HepG2 (cell line): ENCODE measurements at regions not wholly inside any gene's neighbourhood (a gene's known extent, or its start where the extent isn't known, plus 50 kb on each side); places are given as distances from the start of the nearest gene placed in this dataset.

Experiments
- ATAC-seq: fragments of 200-7000 bp; cut with Tn5 transposase; 3 replicates; pipeline ENCODE4 v1.9.1; 2020; ENCODE audit warnings: mild to moderate bottlenecking, moderate library complexity
- BruUV-seq: library from RNA; stranded (reverse); fragments of 400-500 nt; replicated peaks from 2 replicates; lab custom pipeline; 2021; lab: Mats Ljungman, UMichigan
- CTCF ChIA-PET: fragments of 300-600 bp; formaldehyde crosslinking; extraction: SDS; loops from one replicate; lab custom pipeline; 2021; ENCODE audit warnings: low total read pairs, inconsistent platforms, low intra/inter-chr PET ratio; lab: Yijun Ruan, JAX
- POLR2A ChIA-PET: fragments of 350-600 bp; sonication (Branson Sonifier 250); formaldehyde crosslinking; loops from one replicate; lab custom pipeline; 2020; ENCODE audit warnings: antibody characterized with exemption, inconsistent platforms; lab: Yijun Ruan, JAX
- DNase-seq: peaks from one replicate; pipeline ENCODE4 v3.0.0-alpha.2; 2015; ENCODE audit warnings: low spot score
- FAIRE-seq: peaks from 3 replicates; lab custom pipeline; 2011; peaks lifted over from hg19 to GRCh38; lab: Jason Lieb, UNC
- H2AFZ ChIP-seq: one replicate; pipeline ENCODE4 v1.6.1; 2011; ENCODE audit warnings: low read length, inconsistent platforms
- H3K27ac ChIP-seq: fragments of 300-600 bp; 3 replicates; pipeline ENCODE4 v1.8.0; 2011; ENCODE audit warnings: mixed run types, mild to moderate bottlenecking, mixed read lengths, low read length, inconsistent platforms; ENCODE audit not compliant: insufficient read depth; ENCODE audit errors: extremely low read length
- H3K27me3 ChIP-seq, 2 experiments: fragments of 200-600 bp in 1 of 2; 2 replicates in 1 of 2; 3 replicates in 1 of 2; pipeline versions ENCODE4 v1.6.0 to v1.8.0; 2011; ENCODE audit warnings: low read length in 2 of 2, mild to moderate bottlenecking in 2 of 2, moderate library complexity in 2 of 2, inconsistent platforms in 1 of 2; ENCODE audit not compliant: insufficient read depth in 2 of 2, control insufficient read depth in 1 of 2
- H3K36me3 ChIP-seq, 2 experiments: fragments of 200-600 bp in 1 of 2; replicated peaks in 1 of 2; 2 replicates in 1 of 2; 3 replicates in 1 of 2; pipeline versions ENCODE4 v1.5.1 to v1.8.0; 2011; ENCODE audit warnings: low read length in 2 of 2, inconsistent platforms in 1 of 2; ENCODE audit not compliant: insufficient read depth in 2 of 2, control insufficient read depth in 1 of 2
- H3K4me1 ChIP-seq: 2 replicates; pipeline ENCODE4 v1.5.1; 2012; ENCODE audit warnings: low read length, inconsistent platforms; ENCODE audit not compliant: insufficient read depth
- H3K4me2 ChIP-seq: 2 replicates; pipeline ENCODE4 v1.6.0; 2011; ENCODE audit warnings: low read depth, low read length, inconsistent platforms
- H3K4me3 ChIP-seq, 3 experiments: fragments of 200-600 bp in 1 of 3; sonication (generic), shearing (Covaris generic) in 1 of 3; replicated peaks in 1 of 3; 2 replicates each; pipeline ENCODE4 v1.5.1; 2011 to 2016; ENCODE audit warnings: low read length in 3 of 3, inconsistent platforms in 2 of 3, low read depth in 2 of 3, mild to moderate bottlenecking in 2 of 3, control low read depth in 1 of 3, mixed read lengths in 1 of 3; ENCODE audit not compliant: insufficient read depth in 1 of 3
- H3K79me2 ChIP-seq: one replicate; pipeline ENCODE4 v1.6.1; 2011; ENCODE audit warnings: low read length, inconsistent platforms; ENCODE audit not compliant: insufficient read depth
- H3K9ac ChIP-seq: 2 replicates; pipeline ENCODE4 v1.6.0; 2011; ENCODE audit warnings: mild to moderate bottlenecking, low read depth, low read length, inconsistent platforms; ENCODE audit not compliant: insufficient read depth
- H3K9me3 ChIP-seq: 2 replicates; pipeline ENCODE4 v1.5.1; 2012; ENCODE audit warnings: mild to moderate bottlenecking, low read length
- H4K20me1 ChIP-seq: 2 replicates; pipeline ENCODE4 v1.6.0; 2011; ENCODE audit warnings: inconsistent platforms, mild to moderate bottlenecking, low read length, moderate library complexity; ENCODE audit not compliant: insufficient read depth
- FOSL1 ChIP-seq: sonication (generic); formaldehyde crosslinking; IDR thresholded peaks from 2 replicates; pipeline ENCODE4 v1.9.0; 2021; ENCODE audit warnings: missing genetic modification reagents, borderline replicate concordance
- HBP1 ChIP-seq: IDR thresholded peaks from 2 replicates; pipeline ENCODE4 v1.6.1; 2016; ENCODE audit warnings: low read depth, control low read depth
- KLF16 ChIP-seq, 2 experiments: sonication (generic) in 1 of 2; formaldehyde crosslinking in 1 of 2; IDR thresholded peaks; 2 replicates each; pipeline versions ENCODE4 v1.6.1 to v1.8.0; 2016 to 2023; ENCODE audit warnings: missing genetic modification reagents in 2 of 2, missing compliant biosample characterization in 1 of 2
- ZNF367 ChIP-seq: sonication (generic); formaldehyde crosslinking; IDR thresholded peaks from 2 replicates; pipeline ENCODE4 v1.4.0; 2020; ENCODE audit warnings: missing genetic modification reagents, borderline replicate concordance
- ZNF501 ChIP-seq: sonication (generic); formaldehyde crosslinking; IDR thresholded peaks from 2 replicates; pipeline ENCODE4 v1.5.1; 2020; ENCODE audit warnings: mild to moderate bottlenecking, moderate library complexity, missing genetic modification reagents
- ZSCAN22 ChIP-seq: sonication (generic); formaldehyde crosslinking; IDR thresholded peaks from 2 replicates; pipeline ENCODE4 v1.4.0; 2020; ENCODE audit warnings: mild to moderate bottlenecking, missing genetic modification reagents
- ZSCAN5A ChIP-seq: sonication (generic); formaldehyde crosslinking; IDR thresholded peaks from 2 replicates; pipeline ENCODE4 v1.8.0; 2022; ENCODE audit warnings: mild to moderate bottlenecking, missing genetic modification reagents, borderline replicate concordance
- WGBS: methylation state at CpG from one replicate; pipeline ENCODE4 v1.1.6; 2017; ENCODE audit warnings: low lambda C conversion rate; 5-methylcytosine and 5-hydroxymethylcytosine counted together
- in situ Hi-C: cut with HindIII; loops from 2 replicates; pipeline ENCODE4 v1.10.0; 2017; ENCODE audit warnings: low pct_unique_long_range_greater_than_20kb; ENCODE audit not compliant: extremely low pct_ligation_motif_present
- intact Hi-C: fragments of 100-400 bp; cut with micrococcal nuclease; formaldehyde crosslinking; loops from one replicate; pipeline ENCODE4 v1.10.0; 2022; ENCODE audit not compliant: unreplicated experiment

GRCh38 chr2:211114826-211115455, 558.5 kb downstream of the CPS1 start:
- in situ Hi-C loops (no loop called here), intact Hi-C loops (no loop called here)
- H3K79me2 ChIP-seq: no peaks in the 10 kb centered on the region
- 19% methylated on average over 1 of the region's 1 CpG for WGBS
- no peaks in the 10 kb centered on the region for H3K36me3 ChIP-seq
- no peak overlapping the region for H3K27ac ChIP-seq
- POLR2A ChIA-PET: no interaction called here
- TF ChIP-seq FOSL1 (CRISPR knock-in tag) (no peak), KLF16 (CRISPR knock-in tag; IDR thresholded peaks at IDR 0.05) (no peak), ZSCAN22 (no peak)
- no peaks in the 10 kb centered on the region for H3K27me3 ChIP-seq
- DNase-seq (no peak), FAIRE-seq (no peak), ATAC-seq (no peak)
- H3K4me1 ChIP-seq: no peaks in the 10 kb centered on the region
- no peak overlapping the region for H3K4me3 ChIP-seq
- no peak overlapping the region for H3K9ac ChIP-seq
- H3K4me2 ChIP-seq: no peak overlapping the region
- H4K20me1 ChIP-seq: no peaks in the 10 kb centered on the region
- H2AFZ ChIP-seq: no peak overlapping the region
- CTCF ChIA-PET: no interaction called here
- BruUV-seq: no TSS peak
- H3K9me3 ChIP-seq: no peaks in the 10 kb centered on the region

- Histone ChIP-seq H3K36me3 (no peaks in the 10 kb centered on the region), H3K9ac (no peak overlapping the region), H3K79me2 (no peaks in the 10 kb centered on the region), H3K27me3 (no peaks in the 10 kb centered on the region), H3K27ac (no peak overlapping the region), H4K20me1 (no peaks in the 10 kb centered on the region), H3K9me3 (no peaks in the 10 kb centered on the region), H2AFZ (no peak overlapping the region), H3K4me1 (no peaks in the 10 kb centered on the region), H3K4me2 (no peak overlapping the region), H3K4me3 (no peak overlapping the region)
- ChIA-PET POLR2A (no interaction called here), CTCF (no interaction called here)
- intact Hi-C loops (no loop called here), in situ Hi-C loops (no loop called here)
- DNase-seq: no peak
- no peak for ATAC-seq
- BruUV-seq: no TSS peak
- no peak for TF ChIP-seq ZNF367 (CRISPR knock-in tag)
- TF ChIP-seq HBP1 (CRISPR knock-in tag): no peak
- TF ChIP-seq ZSCAN5A (CRISPR knock-in tag): no peak
- TF ChIP-seq ZNF501 (CRISPR knock-in tag): no peak
- whole genome bisulfite sequencing: 38% methylated on average over 1 of the region's 1 CpG
- no peak for FAIRE-seq
Measured at GRCh38 chr2:211117026-211117425, 560.6 kb downstream of the CPS1 start.
